ENCODE measurements at regions not wholly inside any gene's neighbourhood (a gene's known extent, or its start where the extent isn't known, plus 50 kb on each side); places are given as distances from the start of the nearest gene placed in this dataset.

DNA sequence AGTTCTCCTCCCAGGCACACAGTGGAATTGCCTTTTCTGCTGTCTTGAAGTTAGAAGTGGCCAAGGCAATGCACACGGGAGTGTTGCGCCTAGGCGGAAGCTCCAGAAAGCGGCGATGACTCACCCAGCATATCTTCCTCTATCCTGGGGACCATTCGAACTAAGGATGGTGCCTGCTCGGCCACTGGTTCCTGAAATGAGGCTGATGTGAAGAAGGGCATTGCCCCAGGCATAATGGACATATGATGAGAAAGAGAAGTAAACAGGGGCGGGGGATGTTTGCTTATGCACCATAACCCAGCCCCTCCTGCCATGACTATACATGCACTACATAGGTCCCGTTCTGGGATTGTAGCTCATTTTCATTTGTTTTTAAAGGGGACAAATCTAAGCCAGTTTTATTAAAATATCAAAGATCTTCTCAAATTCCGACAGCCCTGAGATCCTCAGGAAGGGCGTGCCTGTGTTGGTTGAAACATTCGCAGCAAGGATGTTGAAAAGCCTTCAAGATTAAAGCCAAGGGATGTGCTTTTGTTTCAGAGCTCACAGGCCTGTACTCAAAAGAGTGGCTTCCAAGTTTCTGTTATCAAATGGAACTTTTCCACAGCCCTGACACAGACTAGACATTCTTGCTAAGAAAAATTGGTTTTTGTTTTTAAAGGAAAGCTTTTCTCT, 218.5 kb downstream of the LY86 start:
- Histone ChIP-seq H3K27ac (ENCODE audit: low read depth in 1 of 2, low read length in 1 of 2) (peak overlapping the region; percentile 4 to 63), H3K36me3 (ENCODE audit: control insufficient read depth in 4 of 4, insufficient read depth in 4 of 4, low read length in 4 of 4) (no peaks in the 10 kb centered on the region), H3K9ac (ENCODE audit: insufficient read depth in 1 of 2, low read length in 2 of 2) (no peak overlapping the region), H3K27me3 (ENCODE audit: control insufficient read depth in 3 of 3, insufficient read depth in 3 of 3, low read length in 2 of 3) (no peaks in the 10 kb centered on the region), H3K4me3 (no peak overlapping the region), H3K9me3 (ENCODE audit: control insufficient read depth in 4 of 4, insufficient read depth in 3 of 4, low read length in 3 of 4) (no peaks in the 10 kb centered on the region), H3K4me1 (ENCODE audit: control insufficient read depth in 5 of 5, insufficient read depth in 5 of 5, low read length in 5 of 5) (peaks cover 6 to 12% (median 7%) of the 10 kb centered on the region in 5 donors)
- WGBS, 2 donors, result 47 to 68% methylated on average over 12 of the region's 12 CpGs
- DNase-seq (no peak), ATAC-seq (ENCODE audit: insufficient read depth, low FRiP score) (peak; percentile 70)
- TF ChIP-seq, protein P1, sequence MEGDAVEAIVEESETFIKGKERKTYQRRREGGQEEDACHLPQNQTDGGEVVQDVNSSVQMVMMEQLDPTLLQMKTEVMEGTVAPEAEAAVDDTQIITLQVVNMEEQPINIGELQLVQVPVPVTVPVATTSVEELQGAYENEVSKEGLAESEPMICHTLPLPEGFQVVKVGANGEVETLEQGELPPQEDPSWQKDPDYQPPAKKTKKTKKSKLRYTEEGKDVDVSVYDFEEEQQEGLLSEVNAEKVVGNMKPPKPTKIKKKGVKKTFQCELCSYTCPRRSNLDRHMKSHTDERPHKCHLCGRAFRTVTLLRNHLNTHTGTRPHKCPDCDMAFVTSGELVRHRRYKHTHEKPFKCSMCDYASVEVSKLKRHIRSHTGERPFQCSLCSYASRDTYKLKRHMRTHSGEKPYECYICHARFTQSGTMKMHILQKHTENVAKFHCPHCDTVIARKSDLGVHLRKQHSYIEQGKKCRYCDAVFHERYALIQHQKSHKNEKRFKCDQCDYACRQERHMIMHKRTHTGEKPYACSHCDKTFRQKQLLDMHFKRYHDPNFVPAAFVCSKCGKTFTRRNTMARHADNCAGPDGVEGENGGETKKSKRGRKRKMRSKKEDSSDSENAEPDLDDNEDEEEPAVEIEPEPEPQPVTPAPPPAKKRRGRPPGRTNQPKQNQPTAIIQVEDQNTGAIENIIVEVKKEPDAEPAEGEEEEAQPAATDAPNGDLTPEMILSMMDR (IDR thresholded peaks at IDR 0.05; ENCODE audit: control extremely low read depth, extremely low read depth), result no peak

DNA sequence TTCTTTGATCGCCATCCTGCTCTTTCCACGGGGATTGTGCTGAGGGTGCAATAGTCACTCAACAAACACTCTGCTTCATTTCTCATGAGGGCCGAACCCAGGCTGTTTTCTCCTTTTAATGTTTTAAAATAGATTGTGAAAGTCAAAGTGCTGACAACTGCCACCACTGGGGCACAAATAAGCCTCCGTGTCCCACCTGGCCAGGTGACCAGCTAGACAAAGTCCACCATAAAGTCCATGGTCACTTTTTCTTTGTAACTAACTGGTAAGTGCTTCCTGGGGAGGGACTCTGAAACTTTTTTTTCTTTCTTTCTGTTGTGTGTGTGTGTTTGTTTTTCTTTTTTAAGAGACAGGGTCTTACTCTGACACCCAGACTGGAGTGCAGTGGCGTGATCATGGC, 219.8 kb downstream of the LY86 start:
- Histone ChIP-seq H3K4me3 (no peak overlapping the region), H3K9ac (ENCODE audit: insufficient read depth in 1 of 2, low read length in 2 of 2) (no peak overlapping the region), H3K9me3 (ENCODE audit: control insufficient read depth in 4 of 4, insufficient read depth in 3 of 4, low read length in 3 of 4) (no peaks in the 10 kb centered on the region), H3K4me1 (ENCODE audit: control insufficient read depth in 5 of 5, insufficient read depth in 5 of 5, low read length in 5 of 5) (peaks cover 5 to 15% (median 8%) of the 10 kb centered on the region in 5 donors), H3K36me3 (ENCODE audit: control insufficient read depth in 4 of 4, insufficient read depth in 4 of 4, low read length in 4 of 4) (no peaks in the 10 kb centered on the region), H3K27ac (ENCODE audit: low read depth in 1 of 2, low read length in 1 of 2) (no peak overlapping the region), H3K27me3 (ENCODE audit: control insufficient read depth in 3 of 3, insufficient read depth in 3 of 3, low read length in 2 of 3) (no peaks in the 10 kb centered on the region)
- DNase-seq, result no peak
- 89 to 96% methylated on average over 5 of the region's 5 CpGs for WGBS, 2 donors
- TF ChIP-seq, protein P1 (IDR thresholded peaks at IDR 0.05; ENCODE audit: control extremely low read depth, extremely low read depth), result no peak
- ATAC-seq (ENCODE audit: insufficient read depth, low FRiP score), result no peak

DNA sequence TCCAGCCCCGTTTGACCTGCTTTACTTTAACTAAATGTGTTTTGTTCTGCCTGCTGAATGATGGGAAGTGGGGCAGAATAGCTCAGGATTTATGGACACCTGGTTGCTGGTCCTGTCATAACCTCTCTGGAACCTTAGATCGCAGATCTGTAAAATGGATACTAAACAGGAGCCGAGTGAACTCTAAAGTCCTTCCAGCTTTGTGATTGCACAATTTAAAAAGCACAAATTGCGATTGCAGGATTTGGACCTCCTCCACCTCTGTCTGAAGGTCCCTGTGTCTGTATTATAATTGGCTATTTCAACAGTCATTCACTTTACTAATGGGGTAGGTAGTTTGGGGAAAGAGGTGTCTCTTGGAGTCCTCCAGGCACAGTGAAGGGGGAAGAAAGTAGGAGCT, 220.4 kb downstream of the LY86 start:
- no peaks in the 10 kb centered on the region for H3K9me3 ChIP-seq (ENCODE audit: control insufficient read depth in 4 of 4, insufficient read depth in 3 of 4, low read length in 3 of 4)
- H3K9ac ChIP-seq (ENCODE audit: insufficient read depth in 1 of 2, low read length in 2 of 2), result no peak overlapping the region
- H3K36me3 ChIP-seq (ENCODE audit: control insufficient read depth in 4 of 4, insufficient read depth in 4 of 4, low read length in 4 of 4), result no peaks in the 10 kb centered on the region
- H3K4me1 ChIP-seq (ENCODE audit: control insufficient read depth in 5 of 5, insufficient read depth in 5 of 5, low read length in 5 of 5), result peaks cover 5 to 15% (median 8%) of the 10 kb centered on the region in 5 donors
- no peak for DNase-seq
- ATAC-seq (ENCODE audit: insufficient read depth, low FRiP score), result no peak
- TF ChIP-seq, protein P1 (IDR thresholded peaks at IDR 0.05; ENCODE audit: control extremely low read depth, extremely low read depth), result no peak
- WGBS, 2 donors, result 66 to 71% methylated on average over 4 of the region's 4 CpGs
- no peak overlapping the region for H3K4me3 ChIP-seq
- H3K27ac ChIP-seq (ENCODE audit: low read depth in 1 of 2, low read length in 1 of 2), result no peak overlapping the region
- H3K27me3 ChIP-seq (ENCODE audit: control insufficient read depth in 3 of 3, insufficient read depth in 3 of 3, low read length in 2 of 3), result no peaks in the 10 kb centered on the region

DNA sequence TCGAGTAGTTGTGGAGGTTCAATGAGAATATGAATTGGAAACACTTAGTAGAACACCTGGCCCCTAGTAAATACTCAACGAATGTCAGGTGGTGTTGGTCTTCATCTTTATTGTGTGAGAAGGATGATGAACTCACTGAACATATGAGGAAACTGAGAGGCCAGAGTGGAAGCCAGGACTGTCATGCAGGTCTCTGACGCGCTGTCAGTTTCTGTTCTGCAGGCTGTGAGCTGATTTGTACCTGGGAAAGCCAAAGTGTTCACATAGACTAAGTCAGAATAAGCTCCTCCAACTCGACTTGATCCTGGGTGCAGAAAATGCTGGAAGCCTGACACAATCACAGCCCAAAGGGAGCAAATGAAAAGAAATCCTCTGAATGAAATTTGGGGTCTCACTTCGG, 222.2 kb downstream of the LY86 start:
- TF ChIP-seq, protein P1 (IDR thresholded peaks at IDR 0.05; ENCODE audit: control extremely low read depth, extremely low read depth), result no peak
- Histone ChIP-seq H3K4me1 (ENCODE audit: control insufficient read depth in 5 of 5, insufficient read depth in 5 of 5, low read length in 5 of 5) (peaks cover 5 to 15% (median 8%) of the 10 kb centered on the region in 5 donors), H3K9me3 (ENCODE audit: control insufficient read depth in 4 of 4, insufficient read depth in 3 of 4, low read length in 3 of 4) (no peaks in the 10 kb centered on the region), H3K36me3 (ENCODE audit: control insufficient read depth in 4 of 4, insufficient read depth in 4 of 4, low read length in 4 of 4) (no peaks in the 10 kb centered on the region), H3K9ac (ENCODE audit: insufficient read depth in 1 of 2, low read length in 2 of 2) (peak overlapping the region in 1 of 2 donors; percentile 46), H3K27me3 (ENCODE audit: control insufficient read depth in 3 of 3, insufficient read depth in 3 of 3, low read length in 2 of 3) (no peaks in the 10 kb centered on the region), H3K27ac (ENCODE audit: low read depth in 1 of 2, low read length in 1 of 2) (peak overlapping the region in 1 of 2 donors; percentile 63), H3K4me3 (no peak overlapping the region)
- ATAC-seq (ENCODE audit: insufficient read depth, low FRiP score), result no peak
- 66 to 74% methylated on average over 6 of the region's 6 CpGs for WGBS, 2 donors
- no peak for DNase-seq

Data from lung (tissue), 11 donors.